H9 (cell line): ENCODE measurements at regions not wholly inside any gene's neighbourhood (a gene's known extent, or its start where the extent isn't known, plus 50 kb on each side); places are given as distances from the start of the nearest gene placed in this dataset.
A peak's percentile ranks its signal among the peaks of the same experiment; 100 is the strongest.

Source experiments
- DNase-seq: peaks from one replicate; pipeline ENCODE4 v3.0.0-alpha.2; 2017
- H2AFZ ChIP-seq: one replicate; pipeline ENCODE4 v1.6.1; 2013; ENCODE audit warnings: mild to moderate bottlenecking, low read length, control low read depth, moderate library complexity
- H2AK5ac ChIP-seq: 2 replicates; pipeline ENCODE4 v1.6.1; 2013; ENCODE audit warnings: low read length, control low read depth, mixed read lengths; ENCODE audit not compliant: insufficient read length
- H2BK120ac ChIP-seq: one replicate; pipeline ENCODE4 v1.6.1; 2013; ENCODE audit warnings: low read depth, mild to moderate bottlenecking, low read length, control low read depth, inconsistent platforms; ENCODE audit not compliant: poor library complexity, severe bottlenecking
- H2BK12ac ChIP-seq: 2 replicates; pipeline ENCODE4 v1.6.1; 2013; ENCODE audit warnings: low read length, control low read depth, mixed read lengths, low read depth; ENCODE audit not compliant: insufficient read length
- H2BK15ac ChIP-seq: 2 replicates; pipeline ENCODE4 v1.6.1; 2013; ENCODE audit warnings: low read depth, low read length, control low read depth
- H2BK20ac ChIP-seq: one replicate; pipeline ENCODE4 v1.6.1; 2013; ENCODE audit warnings: low read depth, mild to moderate bottlenecking, low read length, control low read depth, inconsistent platforms; ENCODE audit not compliant: poor library complexity, severe bottlenecking
- H2BK5ac ChIP-seq: 2 replicates; pipeline ENCODE4 v1.6.1; 2013; ENCODE audit warnings: low read length, control low read depth, mixed read lengths; ENCODE audit not compliant: insufficient read length
- H3K14ac ChIP-seq: 2 replicates; pipeline ENCODE4 v1.6.1; 2013; ENCODE audit warnings: low read length, control low read depth; ENCODE audit not compliant: insufficient read depth
- H3K18ac ChIP-seq: 2 replicates; pipeline ENCODE4 v1.6.1; 2013; ENCODE audit warnings: low read depth, mild to moderate bottlenecking, mixed read lengths, low read length, control low read depth; ENCODE audit not compliant: insufficient read length
- H3K23ac ChIP-seq: 2 replicates; pipeline ENCODE4 v1.6.1; 2013; ENCODE audit warnings: low read length, control low read depth, mixed read lengths, low read depth; ENCODE audit not compliant: insufficient read length
- H3K23me2 ChIP-seq: 2 replicates; pipeline ENCODE4 v1.6.1; 2013; ENCODE audit warnings: low read depth, mild to moderate bottlenecking, mixed read lengths, low read length, control low read depth; ENCODE audit not compliant: insufficient read length, poor library complexity, severe bottlenecking
- H3K27ac ChIP-seq: 2 replicates; pipeline ENCODE4 v1.5.1; 2013; ENCODE audit warnings: low read length, control low read depth, mixed read lengths, low read depth; ENCODE audit not compliant: insufficient read length
- H3K27me3 ChIP-seq: 2 replicates; pipeline ENCODE4 v1.6.1; 2013; ENCODE audit warnings: low read length, control low read depth, inconsistent platforms; ENCODE audit not compliant: insufficient read depth
- H3K4ac ChIP-seq: 2 replicates; pipeline ENCODE4 v1.6.1; 2013; ENCODE audit warnings: low read depth, mild to moderate bottlenecking, control low read depth, inconsistent platforms, low read length, moderate library complexity
- H3K4me1 ChIP-seq: 2 replicates; pipeline ENCODE4 v1.6.1; 2013; ENCODE audit warnings: low read length, control low read depth, inconsistent platforms; ENCODE audit not compliant: insufficient read depth
- H3K4me2 ChIP-seq: 2 replicates; pipeline ENCODE4 v1.6.1; 2013; ENCODE audit warnings: low read length, control low read depth, mixed read lengths; ENCODE audit not compliant: insufficient read length, insufficient read depth
- H3K56ac ChIP-seq: 2 replicates; pipeline ENCODE4 v1.6.1; 2013; ENCODE audit warnings: low read depth, mild to moderate bottlenecking, mixed read lengths, low read length, control low read depth; ENCODE audit not compliant: insufficient read length
- H3K79me1 ChIP-seq: 2 replicates; pipeline ENCODE4 v1.6.1; 2013; ENCODE audit warnings: low read depth, mild to moderate bottlenecking, moderate library complexity, low read length, control low read depth, inconsistent platforms; ENCODE audit not compliant: insufficient read depth, poor library complexity, severe bottlenecking
- H3K79me2 ChIP-seq: 2 replicates; pipeline ENCODE4 v1.6.1; 2013; ENCODE audit warnings: low read length, control low read depth, inconsistent platforms; ENCODE audit not compliant: insufficient read depth
- H3K9ac ChIP-seq: 2 replicates; pipeline ENCODE4 v1.6.1; 2013; ENCODE audit warnings: low read length, control low read depth, mixed read lengths; ENCODE audit not compliant: insufficient read length; ENCODE audit errors: extremely low read depth
- H3K9me3 ChIP-seq: one replicate; pipeline ENCODE4 v1.6.1; 2013; ENCODE audit warnings: low read depth, low read length, inconsistent platforms; ENCODE audit not compliant: control insufficient read depth
- H3T11ph ChIP-seq: one replicate; pipeline ENCODE4 v1.6.1; 2013; ENCODE audit warnings: mild to moderate bottlenecking, low read length, control low read depth, inconsistent platforms
- H4K20me1 ChIP-seq: one replicate; pipeline ENCODE4 v1.6.1; 2013; ENCODE audit not compliant: control insufficient read depth, insufficient read length, insufficient read depth
- H4K5ac ChIP-seq: 2 replicates; pipeline ENCODE4 v1.6.1; 2013; ENCODE audit warnings: low read depth, mild to moderate bottlenecking, mixed read lengths, low read length, control low read depth; ENCODE audit not compliant: insufficient read length
- H4K8ac ChIP-seq: replicated peaks from 2 replicates; pipeline ENCODE4 v1.6.1; 2013; ENCODE audit warnings: low read length, control low read depth, mixed read lengths, low read depth; ENCODE audit not compliant: insufficient read length
- H4K91ac ChIP-seq: 2 replicates; pipeline ENCODE4 v1.6.1; 2013; ENCODE audit warnings: low read depth, mild to moderate bottlenecking, moderate library complexity, mixed read lengths, low read length, control low read depth; ENCODE audit not compliant: insufficient read length
- H3K27ac Mint-ChIP-seq, 3 experiments: 2 replicates in 2 of 3; 3 replicates in 1 of 3; pipeline ENCODE4 v1.8.0; 2020 to 2021; ENCODE audit warnings: mixed read lengths in 3 of 3, mild to moderate bottlenecking in 1 of 3, moderate library complexity in 1 of 3
- H3K27me3 Mint-ChIP-seq: 2 replicates; pipeline ENCODE4 v1.8.0; 2021; ENCODE audit warnings: low read depth, mild to moderate bottlenecking, moderate library complexity, mixed read lengths
- H3K36me3 Mint-ChIP-seq, 3 experiments: 2 replicates in 2 of 3; 3 replicates in 1 of 3; pipeline ENCODE4 v1.8.0; 2020 to 2021; ENCODE audit warnings: low read depth in 3 of 3, mixed read lengths in 3 of 3; ENCODE audit not compliant: insufficient read depth in 1 of 3
- H3K4me1 Mint-ChIP-seq, 2 experiments: 2 replicates each; pipeline ENCODE4 v1.8.0; 2020; ENCODE audit warnings: mixed read lengths in 2 of 2
- H3K4me3 Mint-ChIP-seq, 2 experiments: 2 replicates in 1 of 2; 3 replicates in 1 of 2; pipeline ENCODE4 v1.8.0; 2020 to 2021; ENCODE audit warnings: mild to moderate bottlenecking in 2 of 2, mixed read lengths in 2 of 2, moderate library complexity in 1 of 2
- H3K9me3 Mint-ChIP-seq, 2 experiments: 2 replicates in 1 of 2; 3 replicates in 1 of 2; pipeline ENCODE4 v1.8.0; 2020; ENCODE audit warnings: mild to moderate bottlenecking in 2 of 2, mixed read lengths in 2 of 2, moderate library complexity in 1 of 2
- CTCF ChIP-seq: fragments of 200-600 bp; sonication (generic); conservative IDR thresholded peaks from 3 replicates; pipeline ENCODE4 v1.8.0; 2021; ENCODE audit warnings: antibody characterized with exemption, mild to moderate bottlenecking
- WGBS: extraction: QIAGEN DNeasy Blood & Tissue Kit; methylation state at CpG from one replicate; pipeline ENCODE4 v1.1.7; 2013; ENCODE audit warnings: missing lambda C conversion rate, low lambda C conversion rate, mixed read lengths; ENCODE audit not compliant: insufficient read length; ENCODE audit errors: extremely low coverage; 5-methylcytosine and 5-hydroxymethylcytosine counted together

- H2BK15ac ChIP-seq, result no peak overlapping the region
- H3K18ac ChIP-seq, result no peak overlapping the region
- Mint-ChIP-seq H3K36me3 (peaks cover 6 to 15% (median 6%) of the 10 kb centered on the region in 3 experiments; a peak in 5 of 7 replicates), H3K27ac (peak overlapping the region; percentile 86 to 97 (median 91); a peak in 6 of 7 replicates), H3K9me3 (peaks cover 12 to 14% of the 10 kb centered on the region in 2 experiments), H3K4me3 (peak overlapping the region in 1 of 2 experiments; percentile 66; a peak in 1 of 5 replicates), H3K4me1 (peaks cover 22 to 28% of the 10 kb centered on the region in 2 experiments), H3K27me3 (no peaks in the 10 kb centered on the region; the same call in 1 of the 2 replicates)
- DNase-seq, result no peak
- no peak overlapping the region for H3K9ac ChIP-seq
- no peak overlapping the region for H4K91ac ChIP-seq
- H3K9me3 ChIP-seq, result no peaks in the 10 kb centered on the region
- no peak overlapping the region for H3K4ac ChIP-seq
- no peak overlapping the region for H2AFZ ChIP-seq
- H3T11ph ChIP-seq, result no peak overlapping the region
- H3K79me1 ChIP-seq, result no peaks in the 10 kb centered on the region
- no peaks in the 10 kb centered on the region for H4K20me1 ChIP-seq
- H3K23me2 ChIP-seq, result no peaks in the 10 kb centered on the region
- H3K14ac ChIP-seq, result no peak overlapping the region
- no peak overlapping the region for H2BK5ac ChIP-seq
- no peaks in the 10 kb centered on the region for H3K27me3 ChIP-seq
- H3K56ac ChIP-seq, result no peak overlapping the region
- H4K5ac ChIP-seq, result no peak overlapping the region
- H4K8ac ChIP-seq, result no peak overlapping the region
- H3K79me2 ChIP-seq, result no peaks in the 10 kb centered on the region
- H3K4me1 ChIP-seq, result peaks cover 5% of the 10 kb centered on the region; the same call in 1 of the 2 replicates
- no peak overlapping the region for H3K23ac ChIP-seq
- H2BK12ac ChIP-seq, result no peak overlapping the region
- WGBS, result no CpG with 5 or more reads among the region's 3 CpGs
- H2BK20ac ChIP-seq, result no peak overlapping the region
- no peak overlapping the region for H3K4me2 ChIP-seq
- no peak overlapping the region for H2BK120ac ChIP-seq
- TF ChIP-seq CTCF, result no peak
- no peak overlapping the region for H3K27ac ChIP-seq
- H2AK5ac ChIP-seq, result no peak overlapping the region
Measured at GRCh38 chr9:77092536-77092935, 73.1 kb downstream of the FOXB2 start.
